CD4-positive, alpha-beta T cell treated with Interleukin-10 for 1 hour (primary cell): ENCODE measurements at regions not wholly inside any gene's neighbourhood (a gene's known extent, or its start where the extent isn't known, plus 50 kb on each side); places are given as distances from the start of the nearest gene placed in this dataset.

Source experiments
- DNase-seq: peaks from one replicate; pipeline ENCODE4 v3.0.0-alpha.2; 2020

GRCh38 chr10:58140691-58141347, 126.9 kb downstream of the IPMK start:
- no peak for DNase-seq

GRCh38 chr10:58140054-58140453, 127.6 kb downstream of the IPMK start:
- no peak for DNase-seq

GRCh38 chr10:58137813-58138212, 129.9 kb downstream of the IPMK start:
- no peak for DNase-seq

- DNase-seq, result no peak
Measured at GRCh38 chr10:58115218-58116050, 152.3 kb downstream of the IPMK start.

GRCh38 chr10:58109731-58110130, 158.0 kb downstream of the IPMK start:
- DNase-seq, result no peak

- DNase-seq, result no peak
Measured at GRCh38 chr10:58107506-58107905, 160.2 kb downstream of the IPMK start.

- no peak for DNase-seq
Measured at GRCh38 chr10:58106211-58107035, 161.3 kb downstream of the IPMK start.

- DNase-seq, result no peak
Measured at GRCh38 chr10:58104351-58104751, 163.3 kb downstream of the IPMK start.

- DNase-seq, result no peak
Measured at GRCh38 chr10:58102897-58103296, 164.8 kb downstream of the IPMK start.

GRCh38 chr10:58101682-58102081, 166.0 kb downstream of the IPMK start:
- DNase-seq, result no peak

GRCh38 chr10:58094985-58095718, 172.5 kb downstream of the IPMK start:
- DNase-seq, result no peak

GRCh38 chr10:58091886-58092285, 175.8 kb downstream of the IPMK start:
- no peak for DNase-seq

GRCh38 chr10:58089739-58090138, 178.0 kb downstream of the IPMK start:
- DNase-seq, result no peak

GRCh38 chr10:58087896-58088295, 179.8 kb downstream of the IPMK start:
- DNase-seq, result no peak

- no peak for DNase-seq
Measured at GRCh38 chr10:58086763-58087150, 180.9 kb downstream of the IPMK start.

GRCh38 chr10:58086144-58086762, 181.4 kb downstream of the IPMK start:
- no peak for DNase-seq

GRCh38 chr10:58082248-58082647, 185.4 kb downstream of the IPMK start:
- DNase-seq, result no peak

GRCh38 chr10:58081353-58081752, 186.3 kb downstream of the IPMK start:
- no peak for DNase-seq

- DNase-seq, result no peak
Measured at GRCh38 chr10:58079461-58079860, 188.2 kb downstream of the IPMK start.

GRCh38 chr10:58072634-58073033, 195.1 kb downstream of the IPMK start:
- no peak for DNase-seq

GRCh38 chr10:58070956-58071355, 196.7 kb downstream of the IPMK start:
- no peak for DNase-seq

GRCh38 chr10:58068809-58069208, 198.9 kb downstream of the IPMK start:
- DNase-seq, result no peak
